Mesothelial cell of epicardium (in vitro differentiated cells): ENCODE measurements at regions not wholly inside any gene's neighbourhood (a gene's known extent, or its start where the extent isn't known, plus 50 kb on each side); places are given as distances from the start of the nearest gene placed in this dataset.

Experiments
- DNase-seq, 2 experiments: peaks; one replicate each; pipeline ENCODE4 v3.0.0; 2021; ENCODE audit warnings: low spot score in 2 of 2; ENCODE audit not compliant: unreplicated experiment in 2 of 2
- H3K27ac Mint-ChIP-seq: 2 replicates; pipeline ENCODE4 v1.8.0; 2021; ENCODE audit warnings: mixed read lengths
- H3K27me3 Mint-ChIP-seq: 2 replicates; pipeline ENCODE4 v1.8.0; 2021; ENCODE audit warnings: low read depth, mixed read lengths
- H3K36me3 Mint-ChIP-seq: 2 replicates; pipeline ENCODE4 v1.8.0; 2021; ENCODE audit warnings: mixed read lengths
- H3K4me1 Mint-ChIP-seq: 2 replicates; pipeline ENCODE4 v1.8.0; 2021; ENCODE audit warnings: mixed read lengths
- H3K4me3 Mint-ChIP-seq: 2 replicates; pipeline ENCODE4 v1.8.0; 2021; ENCODE audit warnings: mild to moderate bottlenecking, moderate library complexity, mixed read lengths
- H3K9me3 Mint-ChIP-seq: 2 replicates; pipeline ENCODE4 v1.8.0; 2021; ENCODE audit warnings: mixed read lengths
- TF ChIP-seq, protein P1 (sequence below): fragments of 200-600 bp; sonication (generic); IDR thresholded peaks from one replicate; pipeline ENCODE4 v1.5.0; 2021; ENCODE audit warnings: antibody characterized with exemption; ENCODE audit not compliant: unreplicated experiment

DNA sequence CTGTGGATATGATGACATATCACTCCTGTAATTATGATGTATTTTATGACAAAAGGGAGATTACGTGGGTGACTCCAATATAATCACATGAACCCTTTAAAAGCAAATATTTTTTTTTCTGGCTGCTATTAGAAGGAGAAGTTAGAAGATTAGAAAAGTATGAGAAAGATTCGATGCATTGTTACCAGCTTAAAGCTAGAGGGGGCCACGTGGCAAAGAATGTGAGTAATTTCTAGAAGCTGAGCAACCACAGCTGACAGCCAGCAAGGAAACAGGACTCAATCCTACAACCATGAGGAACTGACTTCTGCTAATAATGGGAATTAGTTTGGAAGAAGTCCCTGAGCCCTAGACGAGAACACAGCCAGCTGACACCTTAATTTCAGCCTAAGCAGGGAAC is 56.3 kb upstream of the C1orf87 start:
- DNase-seq, result no peak
- H3K27ac Mint-ChIP-seq, result no peak overlapping the region
- H3K9me3 Mint-ChIP-seq, result no peaks in the 10 kb centered on the region
- TF ChIP-seq, protein P1, sequence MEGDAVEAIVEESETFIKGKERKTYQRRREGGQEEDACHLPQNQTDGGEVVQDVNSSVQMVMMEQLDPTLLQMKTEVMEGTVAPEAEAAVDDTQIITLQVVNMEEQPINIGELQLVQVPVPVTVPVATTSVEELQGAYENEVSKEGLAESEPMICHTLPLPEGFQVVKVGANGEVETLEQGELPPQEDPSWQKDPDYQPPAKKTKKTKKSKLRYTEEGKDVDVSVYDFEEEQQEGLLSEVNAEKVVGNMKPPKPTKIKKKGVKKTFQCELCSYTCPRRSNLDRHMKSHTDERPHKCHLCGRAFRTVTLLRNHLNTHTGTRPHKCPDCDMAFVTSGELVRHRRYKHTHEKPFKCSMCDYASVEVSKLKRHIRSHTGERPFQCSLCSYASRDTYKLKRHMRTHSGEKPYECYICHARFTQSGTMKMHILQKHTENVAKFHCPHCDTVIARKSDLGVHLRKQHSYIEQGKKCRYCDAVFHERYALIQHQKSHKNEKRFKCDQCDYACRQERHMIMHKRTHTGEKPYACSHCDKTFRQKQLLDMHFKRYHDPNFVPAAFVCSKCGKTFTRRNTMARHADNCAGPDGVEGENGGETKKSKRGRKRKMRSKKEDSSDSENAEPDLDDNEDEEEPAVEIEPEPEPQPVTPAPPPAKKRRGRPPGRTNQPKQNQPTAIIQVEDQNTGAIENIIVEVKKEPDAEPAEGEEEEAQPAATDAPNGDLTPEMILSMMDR, result no peak
- H3K4me3 Mint-ChIP-seq, result no peak overlapping the region
- H3K27me3 Mint-ChIP-seq, result peaks cover 36% of the 10 kb centered on the region
- H3K4me1 Mint-ChIP-seq, result peaks cover 7% of the 10 kb centered on the region
- H3K36me3 Mint-ChIP-seq, result no peaks in the 10 kb centered on the region

DNA sequence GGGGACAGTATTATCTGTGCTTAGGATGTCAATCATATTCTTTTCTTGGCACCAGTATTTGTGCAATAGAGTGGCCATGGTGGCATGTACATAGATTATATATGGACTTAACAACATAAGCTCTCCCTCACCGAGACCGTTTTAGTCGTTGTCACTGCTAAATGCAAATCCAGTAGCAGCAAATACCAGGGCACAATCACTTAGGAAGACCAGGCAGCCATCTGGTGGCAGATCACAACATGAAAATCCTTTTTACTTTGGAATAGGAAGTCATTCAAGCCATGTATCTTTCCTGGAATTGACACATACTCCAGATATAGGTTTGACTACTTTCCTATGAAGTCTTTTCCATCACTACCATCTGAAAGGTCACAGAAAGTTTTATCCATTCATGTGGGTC is 53.2 kb upstream of the C1orf87 start:
- no peak for DNase-seq
- H3K9me3 Mint-ChIP-seq, result peaks cover 6% of the 10 kb centered on the region
- no peak overlapping the region for H3K4me3 Mint-ChIP-seq
- TF ChIP-seq, protein P1, result no peak
- H3K36me3 Mint-ChIP-seq, result no peaks in the 10 kb centered on the region
- H3K4me1 Mint-ChIP-seq, result no peaks in the 10 kb centered on the region
- H3K27me3 Mint-ChIP-seq, result peaks cover 40% of the 10 kb centered on the region
- H3K27ac Mint-ChIP-seq, result no peak overlapping the region
